CD4-positive, alpha-beta T cell (primary cell): ENCODE measurements at regions not wholly inside any gene's neighbourhood (a gene's known extent, or its start where the extent isn't known, plus 50 kb on each side); places are given as distances from the start of the nearest gene placed in this dataset.
A peak's percentile ranks its signal among the peaks of the same experiment; 100 is the strongest.

Experiments used
- ATAC-seq: fragments of 200-7000 bp; cut with Tn5 transposase; one replicate; pipeline ENCODE4 v1.10.0; 2022; ENCODE audit warnings: mild to moderate bottlenecking; ENCODE audit not compliant: poor library complexity
- CTCF ChIA-PET: fragments of 350-600 bp; sonication (Branson Sonifier 250); formaldehyde crosslinking; loops from one replicate; lab custom pipeline; 2021; ENCODE audit warnings: antibody characterized with exemption, inconsistent platforms; lab: Charles Lee
- POLR2A ChIA-PET: fragments of 350-600 bp; sonication (Branson Sonifier 250); formaldehyde crosslinking; loops from one replicate; lab custom pipeline; 2021; ENCODE audit warnings: antibody characterized with exemption, inconsistent platforms; lab: Charles Lee
- DNase-seq, 14 experiments: peaks; one replicate each; pipeline ENCODE4 v3.0.0-alpha.2; 2013 to 2020; ENCODE audit warnings: mixed read lengths in 2 of 14
- H3K27ac ChIP-seq, 2 donors: one replicate each; pipeline versions ENCODE4 v1.5.1 to v1.7.0; 2013; ENCODE audit warnings: low read length in 2 of 2, low read depth in 1 of 2, mild to moderate bottlenecking in 1 of 2
- H3K27me3 ChIP-seq, 2 experiments: 1 replicate in 1 of 2; 2 replicates in 1 of 2; pipeline versions ENCODE4 v1.6.1 to v1.7.0; 2013; ENCODE audit warnings: low read length in 2 of 2, control low read depth in 1 of 2, mild to moderate bottlenecking in 1 of 2, moderate library complexity in 1 of 2; ENCODE audit not compliant: insufficient read depth in 2 of 2, control insufficient read depth in 1 of 2
- H3K36me3 ChIP-seq: one replicate; pipeline ENCODE4 v1.6.1; 2013; ENCODE audit warnings: low read length, control low read depth; ENCODE audit not compliant: insufficient read depth
- H3K4me1 ChIP-seq: one replicate; pipeline ENCODE4 v1.6.1; 2013; ENCODE audit warnings: low read length, control low read depth; ENCODE audit not compliant: insufficient read depth
- H3K4me3 ChIP-seq: one replicate; pipeline ENCODE4 v1.5.1; 2013; ENCODE audit warnings: mild to moderate bottlenecking, low read length, moderate library complexity
- H3K9me3 ChIP-seq, 2 experiments: 1 replicate in 1 of 2; 2 replicates in 1 of 2; pipeline versions ENCODE4 v1.6.1 to v1.7.0; 2013; ENCODE audit warnings: low read length in 2 of 2, mild to moderate bottlenecking in 2 of 2, control low read depth in 1 of 2, moderate library complexity in 1 of 2; ENCODE audit not compliant: control insufficient read depth in 1 of 2, insufficient read depth in 1 of 2
- H3K27ac Mint-ChIP-seq: one replicate; pipeline ENCODE4 v1.8.0; 2020; ENCODE audit warnings: mixed read lengths
- H3K27me3 Mint-ChIP-seq: one replicate; pipeline ENCODE4 v1.8.0; 2021; ENCODE audit warnings: mixed read lengths
- H3K36me3 Mint-ChIP-seq: one replicate; pipeline ENCODE4 v1.8.0; 2021; ENCODE audit warnings: low read depth, mixed read lengths
- H3K4me1 Mint-ChIP-seq: one replicate; pipeline ENCODE4 v1.8.0; 2021; ENCODE audit warnings: low read depth, mixed read lengths
- H3K4me3 Mint-ChIP-seq: one replicate; pipeline ENCODE4 v1.8.0; 2020; ENCODE audit warnings: mild to moderate bottlenecking, mixed read lengths
- H3K9me3 Mint-ChIP-seq: one replicate; pipeline ENCODE4 v1.8.0; 2020; ENCODE audit warnings: mixed read lengths
- intact Hi-C, 2 experiments: fragments of 100-400 bp; cut with DNase I in 1 of 2; cut with micrococcal nuclease in 1 of 2; formaldehyde crosslinking; loops; one replicate each; pipeline versions ENCODE4 v1.15.1 to v1.9.0; 2023 to 2025; cut with DNase I, micrococcal nuclease
- TF ChIP-seq, protein P1 (sequence below): fragments of 200-600 bp; IDR thresholded peaks from one replicate; pipeline ENCODE4 v1.8.0; 2022; ENCODE audit warnings: antibody characterized with exemption, mild to moderate bottlenecking

DNA sequence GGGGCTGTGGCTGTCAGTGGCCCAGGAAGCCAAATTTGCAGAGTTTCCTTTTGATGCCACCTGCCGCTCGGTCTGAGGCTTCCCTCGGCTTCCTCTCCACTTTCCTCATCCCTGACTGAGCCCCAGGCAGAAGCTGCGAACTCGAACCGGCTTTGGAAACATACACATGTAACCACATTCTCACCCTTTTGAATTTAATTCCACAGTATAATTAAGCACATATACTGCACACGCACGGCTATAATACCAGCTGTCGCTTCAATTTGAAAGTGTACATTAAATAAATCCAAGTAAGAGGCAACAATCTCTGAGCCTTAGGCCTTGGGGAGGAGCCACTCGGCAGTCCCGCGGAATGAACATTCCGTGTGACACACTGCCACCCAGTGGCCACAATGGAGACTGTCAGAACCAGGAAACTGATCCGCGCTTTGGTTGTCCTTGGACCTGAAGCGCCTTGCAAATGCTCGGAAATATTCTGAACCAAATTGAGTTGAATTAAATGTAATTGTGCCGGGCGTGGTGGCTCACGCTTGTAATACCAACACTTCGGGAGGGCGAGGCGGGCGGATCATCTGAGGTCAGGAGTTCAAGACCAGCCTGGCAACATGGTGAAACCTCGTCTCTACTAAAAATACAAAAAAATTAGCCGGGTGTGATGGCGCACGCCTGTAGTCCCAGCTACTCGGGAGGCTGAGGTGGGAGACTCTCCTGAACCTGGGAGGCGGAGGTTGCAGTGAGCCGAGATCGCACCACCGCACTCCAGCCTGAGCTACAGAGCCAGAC, 117.9 kb upstream of the TMPO start:
- Mint-ChIP-seq H3K4me1 (peaks cover 28% of the 10 kb centered on the region), H3K36me3 (no peaks in the 10 kb centered on the region), H3K27ac (peak overlapping the region; percentile 16), H3K27me3 (no peaks in the 10 kb centered on the region), H3K9me3 (no peaks in the 10 kb centered on the region), H3K4me3 (peak overlapping the region; percentile 75)
- CTCF ChIA-PET: interaction anchor here (0.9 to 1.2 kb wide), 3 partner anchors 9 to 297 kb away, joined by 3 to 5 read pairs (median 3); no protein-coding TSS in a partner anchor
- H3K9me3 ChIP-seq: no peaks in the 10 kb centered on the region
- peak overlapping the region; percentile 53 for H3K4me3 ChIP-seq
- intact Hi-C loops: loop anchor here (1.0 to 5.0 kb wide), 6 partner anchors 1089 to 1820 kb away; no protein-coding TSS in a partner anchor
- no peaks in the 10 kb centered on the region for H3K27me3 ChIP-seq
- POLR2A ChIA-PET: interaction anchor here (1.1 kb wide), 1 partner anchor 1490 kb away, joined by 3 read pairs; no protein-coding TSS in a partner anchor
- H3K4me1 ChIP-seq: peaks cover 23% of the 10 kb centered on the region
- H3K27ac ChIP-seq: peak overlapping the region in 1 of 2 donors; percentile 37
- TF ChIP-seq, protein P1, sequence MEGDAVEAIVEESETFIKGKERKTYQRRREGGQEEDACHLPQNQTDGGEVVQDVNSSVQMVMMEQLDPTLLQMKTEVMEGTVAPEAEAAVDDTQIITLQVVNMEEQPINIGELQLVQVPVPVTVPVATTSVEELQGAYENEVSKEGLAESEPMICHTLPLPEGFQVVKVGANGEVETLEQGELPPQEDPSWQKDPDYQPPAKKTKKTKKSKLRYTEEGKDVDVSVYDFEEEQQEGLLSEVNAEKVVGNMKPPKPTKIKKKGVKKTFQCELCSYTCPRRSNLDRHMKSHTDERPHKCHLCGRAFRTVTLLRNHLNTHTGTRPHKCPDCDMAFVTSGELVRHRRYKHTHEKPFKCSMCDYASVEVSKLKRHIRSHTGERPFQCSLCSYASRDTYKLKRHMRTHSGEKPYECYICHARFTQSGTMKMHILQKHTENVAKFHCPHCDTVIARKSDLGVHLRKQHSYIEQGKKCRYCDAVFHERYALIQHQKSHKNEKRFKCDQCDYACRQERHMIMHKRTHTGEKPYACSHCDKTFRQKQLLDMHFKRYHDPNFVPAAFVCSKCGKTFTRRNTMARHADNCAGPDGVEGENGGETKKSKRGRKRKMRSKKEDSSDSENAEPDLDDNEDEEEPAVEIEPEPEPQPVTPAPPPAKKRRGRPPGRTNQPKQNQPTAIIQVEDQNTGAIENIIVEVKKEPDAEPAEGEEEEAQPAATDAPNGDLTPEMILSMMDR: peak; percentile 82
- DNase-seq (peak; percentile 67 to 89 (median 76)), ATAC-seq (peak; percentile 96)
- no peaks in the 10 kb centered on the region for H3K36me3 ChIP-seq

DNA sequence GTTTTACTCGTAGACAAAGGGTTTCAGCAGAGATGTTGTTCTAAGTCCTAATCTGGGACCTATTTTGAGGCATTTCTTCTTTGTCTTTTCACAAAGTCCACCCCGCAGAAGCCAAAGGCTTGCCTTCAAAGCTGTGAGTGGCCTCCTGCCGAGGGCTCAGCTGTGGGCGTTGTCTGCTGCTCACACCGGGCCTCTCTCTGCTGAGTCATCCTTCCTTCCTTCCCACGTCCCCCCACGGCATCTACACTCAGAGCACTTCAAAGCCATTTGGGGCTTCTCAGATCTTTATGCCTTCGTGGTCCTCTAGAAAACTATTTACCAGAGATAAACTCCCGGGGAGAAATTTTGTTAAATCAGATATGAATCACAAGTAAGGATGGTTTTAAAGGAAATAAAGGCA, 115.9 kb upstream of the TMPO start:
- intact Hi-C loops: loop anchor here in 1 of 2 experiments (5.0 kb wide), 2 partner anchors 1412 to 1822 kb away; no protein-coding TSS in a partner anchor
- TF ChIP-seq, protein P1: no peak
- Histone ChIP-seq H3K9me3 (no peaks in the 10 kb centered on the region), H3K27me3 (no peaks in the 10 kb centered on the region), H3K4me3 (no peak overlapping the region), H3K4me1 (peaks cover 23% of the 10 kb centered on the region), H3K36me3 (no peaks in the 10 kb centered on the region), H3K27ac (no peak overlapping the region)
- Mint-ChIP-seq H3K27me3 (no peaks in the 10 kb centered on the region), H3K4me3 (no peak overlapping the region), H3K27ac (no peak overlapping the region), H3K4me1 (peaks cover 28% of the 10 kb centered on the region), H3K36me3 (no peaks in the 10 kb centered on the region), H3K9me3 (no peaks in the 10 kb centered on the region)
- ChIA-PET POLR2A (no interaction called here), CTCF (no interaction called here)
- peak; percentile 4 to 71 (median 44) for DNase-seq
- peak; percentile 45 for ATAC-seq

DNA sequence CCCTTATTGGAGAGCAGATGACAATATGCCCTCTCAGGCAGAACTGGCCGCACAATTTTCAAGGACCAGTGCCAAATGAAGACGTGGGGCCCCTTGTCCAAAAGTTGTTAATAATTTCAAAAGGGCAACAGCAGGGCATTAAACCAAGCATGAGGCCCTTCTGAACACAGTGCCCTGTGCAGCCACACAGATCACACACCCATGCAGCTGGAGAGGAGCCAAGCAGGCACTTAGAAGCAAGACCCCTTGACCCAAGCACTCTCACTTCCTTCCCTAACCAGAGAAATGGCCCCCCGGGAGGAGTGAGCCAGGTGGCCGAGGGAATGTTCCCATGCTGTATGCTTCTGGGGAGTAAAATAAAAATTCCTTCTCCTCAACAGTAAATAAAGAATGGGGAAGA, 114.0 kb upstream of the TMPO start:
- CTCF ChIA-PET: interaction anchor here (1.0 kb wide), 1 partner anchor 23 kb away, joined by 4 read pairs; no protein-coding TSS in a partner anchor
- TF ChIP-seq, protein P1: no peak
- Mint-ChIP-seq H3K27me3 (no peaks in the 10 kb centered on the region), H3K4me3 (no peak overlapping the region), H3K36me3 (no peaks in the 10 kb centered on the region), H3K4me1 (peaks cover 33% of the 10 kb centered on the region), H3K27ac (no peak overlapping the region), H3K9me3 (no peaks in the 10 kb centered on the region)
- Histone ChIP-seq H3K36me3 (no peaks in the 10 kb centered on the region), H3K27me3 (no peaks in the 10 kb centered on the region), H3K4me1 (peaks cover 28% of the 10 kb centered on the region), H3K27ac (no peak overlapping the region), H3K9me3 (no peaks in the 10 kb centered on the region), H3K4me3 (no peak overlapping the region)
- no peak for ATAC-seq
- intact Hi-C loops: no loop called here
- POLR2A ChIA-PET: no interaction called here
- DNase-seq: no peak
